AG20443 (cell line): ENCODE measurements at regions not wholly inside any gene's neighbourhood (a gene's known extent, or its start where the extent isn't known, plus 50 kb on each side); places are given as distances from the start of the nearest gene placed in this dataset.
A peak's percentile ranks its signal among the peaks of the same experiment; 100 is the strongest.

Source experiments
- DNase-seq: peaks from one replicate; pipeline ENCODE4 v3.0.0; 2012; ENCODE audit warnings: low spot score, mixed read lengths

GRCh38 chr2:128380061-128380889 is 61.6 kb upstream of the HS6ST1 start:
- DNase-seq, result no peak

GRCh38 chr2:128380961-128381938 is 62.6 kb upstream of the HS6ST1 start:
- DNase-seq, result no peak

GRCh38 chr2:128384446-128384845 is 65.8 kb upstream of the HS6ST1 start:
- no peak for DNase-seq

- no peak for DNase-seq
Measured at GRCh38 chr2:128384956-128385355, 66.3 kb upstream of the HS6ST1 start.

GRCh38 chr2:128385365-128385764 is 66.7 kb upstream of the HS6ST1 start:
- DNase-seq, result no peak

- DNase-seq, result no peak
Measured at GRCh38 chr2:128386066-128386465, 67.4 kb upstream of the HS6ST1 start.

- DNase-seq, result no peak
Measured at GRCh38 chr2:128388499-128388941, 69.9 kb upstream of the HS6ST1 start.

- no peak for DNase-seq
Measured at GRCh38 chr2:128389388-128390086, 70.9 kb upstream of the HS6ST1 start.

- DNase-seq, result no peak
Measured at GRCh38 chr2:128390256-128390990, 71.8 kb upstream of the HS6ST1 start.

- no peak for DNase-seq
Measured at GRCh38 chr2:128390991-128391630, 72.4 kb upstream of the HS6ST1 start.

- no peak for DNase-seq
Measured at GRCh38 chr2:128391679-128392078, 73.0 kb upstream of the HS6ST1 start.

- no peak for DNase-seq
Measured at GRCh38 chr2:128392207-128392606, 73.5 kb upstream of the HS6ST1 start.

- DNase-seq, result no peak
Measured at GRCh38 chr2:128394007-128394730, 75.5 kb upstream of the HS6ST1 start.

- no peak for DNase-seq
Measured at GRCh38 chr2:128395196-128395595, 76.5 kb upstream of the HS6ST1 start.

- DNase-seq, result peak; percentile 39
Measured at GRCh38 chr2:128395640-128396499, 77.2 kb upstream of the HS6ST1 start.

- DNase-seq, result no peak
Measured at GRCh38 chr2:128396500-128396891, 77.8 kb upstream of the HS6ST1 start.

GRCh38 chr2:128396946-128397345 is 78.3 kb upstream of the HS6ST1 start:
- no peak for DNase-seq

- DNase-seq, result no peak
Measured at GRCh38 chr2:128399256-128399655, 80.6 kb upstream of the HS6ST1 start.

GRCh38 chr2:128399690-128400291 is 81.1 kb upstream of the HS6ST1 start:
- DNase-seq, result no peak
